Body of pancreas (tissue), 4 donors: ENCODE measurements at regions not wholly inside any gene's neighbourhood (a gene's known extent, or its start where the extent isn't known, plus 50 kb on each side); places are given as distances from the start of the nearest gene placed in this dataset.

Experiments used
- CTCF ChIP-seq, 7 experiments: fragments of 450-650 bp in 4 of 7; fragments of 200-600 bp in 3 of 7; sonication (generic) in 3 of 7; IDR thresholded peaks; one replicate each; pipeline ENCODE4 v1.5.1; 2016 to 2019; ENCODE audit warnings: antibody characterized with exemption in 7 of 7
- POLR2A ChIP-seq, 3 donors: fragments of 450-650 bp; IDR thresholded peaks; one replicate each; pipeline ENCODE4 v1.6.1; 2016; ENCODE audit warnings: antibody characterized with exemption in 3 of 3, mild to moderate bottlenecking in 2 of 3

- no peak for TF ChIP-seq CTCF (IDR thresholded peaks at IDR 0.05)
- TF ChIP-seq POLR2A (IDR thresholded peaks at IDR 0.05): no peak
These were observed 376.5 kb downstream of the C12orf75 start for GRCh38 chr12:105706973-105707334.
